Urinary bladder (tissue), 3 donors: ENCODE measurements at regions not wholly inside any gene's neighbourhood (a gene's known extent, or its start where the extent isn't known, plus 50 kb on each side); places are given as distances from the start of the nearest gene placed in this dataset.
"Not testable (repeated sequence)": the region's sequence is repeated elsewhere in the genome, so short reads cannot be mapped to it uniquely, and the experiment has no call there.

ENCODE experiments used
- DNase-seq: peaks from one replicate; pipeline ENCODE4 v3.0.0-alpha.2; 2015; ENCODE audit errors: extremely low spot score
- H3K27ac ChIP-seq: one replicate; pipeline ENCODE4 v1.5.1; 2013; ENCODE audit warnings: low read depth, mild to moderate bottlenecking, moderate library complexity
- H3K36me3 ChIP-seq: one replicate; pipeline ENCODE4 v1.6.1; 2013; ENCODE audit warnings: mild to moderate bottlenecking, moderate library complexity; ENCODE audit not compliant: insufficient read depth
- H3K4me1 ChIP-seq: one replicate; pipeline ENCODE4 v1.6.1; 2013; ENCODE audit warnings: mild to moderate bottlenecking, moderate library complexity; ENCODE audit not compliant: insufficient read depth
- H3K4me3 ChIP-seq: one replicate; pipeline ENCODE4 v1.5.1; 2013; ENCODE audit warnings: low read depth, low read length
- WGBS: extraction: QIAGEN DNeasy Blood & Tissue Kit; methylation state at CpG from one replicate; pipeline ENCODE4 v1.1.7; 2013; 5-methylcytosine and 5-hydroxymethylcytosine counted together
- donor health status: healthy with polysubstance abuse.
- donor health status: healthy.

- WGBS: 93% methylated on average over 33 of the region's 33 CpGs
- DNase-seq, H3K4me3 ChIP-seq: not testable (repeated sequence)
Measured at GRCh38 chr10:33049963-33050920, 92.2 kb upstream of the ITGB1 start.

GRCh38 chr10:33048223-33048622, 90.2 kb upstream of the ITGB1 start:
- WGBS: 98% methylated on average over 5 of the region's 5 CpGs
- H3K36me3 ChIP-seq: no peaks in the 10 kb centered on the region
- DNase-seq: no peak
- no peak overlapping the region for H3K4me3 ChIP-seq
- H3K4me1 ChIP-seq: no peaks in the 10 kb centered on the region
- no peak overlapping the region for H3K27ac ChIP-seq

More at GRCh38 chr10:33049963-33050920, 92.2 kb upstream of the ITGB1 start:
- not testable (repeated sequence) for H3K27ac ChIP-seq, H3K36me3 ChIP-seq, H3K4me1 ChIP-seq

- Histone ChIP-seq H3K36me3 (no peaks in the 10 kb centered on the region), H3K4me1 (no peaks in the 10 kb centered on the region), H3K4me3 (no peak overlapping the region), H3K27ac (no peak overlapping the region)
- DNase-seq: no peak
- 96% methylated on average over 1 of the region's 1 CpG for WGBS
Measured at GRCh38 chr10:33047655-33048054, 89.6 kb upstream of the ITGB1 start.

- 90% methylated on average over 4 of the region's 4 CpGs for WGBS
- DNase-seq: no peak
- H3K36me3 ChIP-seq: no peaks in the 10 kb centered on the region
Measured at GRCh38 chr10:33046792-33047191, 88.8 kb upstream of the ITGB1 start.

GRCh38 chr10:33045421-33045820, 87.4 kb upstream of the ITGB1 start:
- Histone ChIP-seq H3K4me1 (no peaks in the 10 kb centered on the region), H3K36me3 (no peaks in the 10 kb centered on the region), H3K4me3 (no peak overlapping the region), H3K27ac (no peak overlapping the region)
- no peak for DNase-seq
- 76% methylated on average over 2 of the region's 2 CpGs for WGBS

More at GRCh38 chr10:33046792-33047191, 88.8 kb upstream of the ITGB1 start:
- no peak overlapping the region for H3K4me3 ChIP-seq
- no peak overlapping the region for H3K27ac ChIP-seq
- H3K4me1 ChIP-seq: no peaks in the 10 kb centered on the region

- no peaks in the 10 kb centered on the region for H3K4me1 ChIP-seq
- 95% methylated on average over 2 of the region's 2 CpGs for WGBS
- peak overlapping the region; percentile 44 for H3K27ac ChIP-seq
- no peak overlapping the region for H3K4me3 ChIP-seq
- no peaks in the 10 kb centered on the region for H3K36me3 ChIP-seq
- no peak for DNase-seq
Measured at GRCh38 chr10:33042565-33042964, 84.5 kb upstream of the ITGB1 start.

- H3K27ac ChIP-seq: no peak overlapping the region
- DNase-seq: no peak
- no peak overlapping the region for H3K4me3 ChIP-seq
- 59% methylated on average over 3 of the region's 3 CpGs for WGBS
- no peaks in the 10 kb centered on the region for H3K4me1 ChIP-seq
- H3K36me3 ChIP-seq: no peaks in the 10 kb centered on the region
Measured at GRCh38 chr10:33041783-33042437, 83.9 kb upstream of the ITGB1 start.

- no peak overlapping the region for H3K27ac ChIP-seq
- no peaks in the 10 kb centered on the region for H3K4me1 ChIP-seq
- no peaks in the 10 kb centered on the region for H3K36me3 ChIP-seq
- DNase-seq: no peak
- 90% methylated on average over 1 of the region's 1 CpG for WGBS
- no peak overlapping the region for H3K4me3 ChIP-seq
Measured at GRCh38 chr10:33040436-33040835, 82.4 kb upstream of the ITGB1 start.

- WGBS: 91% methylated on average over 1 of the region's 1 CpG
- Histone ChIP-seq H3K36me3 (no peaks in the 10 kb centered on the region), H3K4me1 (no peaks in the 10 kb centered on the region), H3K4me3 (no peak overlapping the region), H3K27ac (no peak overlapping the region)
- no peak for DNase-seq
Measured at GRCh38 chr10:33039181-33039580, 81.2 kb upstream of the ITGB1 start.

GRCh38 chr10:33038672-33039071, 80.6 kb upstream of the ITGB1 start:
- no peak overlapping the region for H3K27ac ChIP-seq
- no peaks in the 10 kb centered on the region for H3K36me3 ChIP-seq
- H3K4me1 ChIP-seq: no peaks in the 10 kb centered on the region
- no peak overlapping the region for H3K4me3 ChIP-seq
- 87% methylated on average over 7 of the region's 7 CpGs for WGBS
- no peak for DNase-seq

GRCh38 chr10:33037726-33038125, 79.7 kb upstream of the ITGB1 start:
- 95% methylated on average over 8 of the region's 8 CpGs for WGBS
- Histone ChIP-seq H3K4me1 (no peaks in the 10 kb centered on the region), H3K4me3 (no peak overlapping the region), H3K27ac (no peak overlapping the region), H3K36me3 (no peaks in the 10 kb centered on the region)
- no peak for DNase-seq

- Histone ChIP-seq H3K27ac (no peak overlapping the region), H3K4me3 (no peak overlapping the region), H3K36me3 (no peaks in the 10 kb centered on the region), H3K4me1 (no peaks in the 10 kb centered on the region)
- no peak for DNase-seq
- 95% methylated on average over 16 of the region's 16 CpGs for WGBS
Measured at GRCh38 chr10:33036670-33037069, 78.6 kb upstream of the ITGB1 start.

- 76% methylated on average over 3 of the region's 3 CpGs for WGBS
- no peaks in the 10 kb centered on the region for H3K36me3 ChIP-seq
- no peak overlapping the region for H3K27ac ChIP-seq
- no peak for DNase-seq
- no peak overlapping the region for H3K4me3 ChIP-seq
- no peaks in the 10 kb centered on the region for H3K4me1 ChIP-seq
Measured at GRCh38 chr10:33035411-33035810, 77.4 kb upstream of the ITGB1 start.

- WGBS: 88% methylated on average over 1 of the region's 1 CpG
- no peak for DNase-seq
- H3K36me3 ChIP-seq: no peaks in the 10 kb centered on the region
- H3K4me3 ChIP-seq: no peak overlapping the region
- H3K27ac ChIP-seq: no peak overlapping the region
- H3K4me1 ChIP-seq: no peaks in the 10 kb centered on the region
Measured at GRCh38 chr10:33034931-33035330, 76.9 kb upstream of the ITGB1 start.
